Mesenteric fat pad (tissue), 1 donor: ENCODE measurements at regions not wholly inside any gene's neighbourhood (a gene's known extent, or its start where the extent isn't known, plus 50 kb on each side); places are given as distances from the start of the nearest gene placed in this dataset.
"Not testable (repeated sequence)": the region's sequence is repeated elsewhere in the genome, so short reads cannot be mapped to it uniquely, and the experiment has no call there.

Experiments
- DNase-seq: peaks from one replicate; pipeline ENCODE4 v3.0.0-alpha.2; 2020; ENCODE audit warnings: low spot score
- donor health status: DM: yes; HTN: yes; CAD: no.

GRCh38 chr9:588981-589380 is 252.5 kb upstream of the DMRT1 start:
- no peak for DNase-seq

DNA sequence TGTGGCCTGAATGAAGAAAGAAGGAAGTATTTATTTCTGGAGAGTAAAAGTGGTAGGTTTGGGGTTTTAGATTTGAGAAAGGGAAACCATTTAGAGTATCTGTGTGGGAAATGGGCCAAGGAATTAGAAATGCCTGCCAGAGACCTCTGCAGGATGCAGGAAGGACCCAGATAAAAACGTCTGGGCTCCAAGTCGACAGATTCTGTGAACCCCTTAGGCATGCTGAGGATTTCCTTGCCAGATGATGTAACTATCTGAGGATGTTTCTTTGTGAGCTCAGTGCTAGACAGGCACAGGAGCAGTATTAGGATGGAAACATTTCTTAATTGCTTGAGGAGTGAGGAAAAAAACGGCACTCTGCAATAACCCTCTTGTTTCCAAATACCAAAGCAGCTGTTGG is 251.8 kb upstream of the DMRT1 start:
- DNase-seq = no peak

DNA sequence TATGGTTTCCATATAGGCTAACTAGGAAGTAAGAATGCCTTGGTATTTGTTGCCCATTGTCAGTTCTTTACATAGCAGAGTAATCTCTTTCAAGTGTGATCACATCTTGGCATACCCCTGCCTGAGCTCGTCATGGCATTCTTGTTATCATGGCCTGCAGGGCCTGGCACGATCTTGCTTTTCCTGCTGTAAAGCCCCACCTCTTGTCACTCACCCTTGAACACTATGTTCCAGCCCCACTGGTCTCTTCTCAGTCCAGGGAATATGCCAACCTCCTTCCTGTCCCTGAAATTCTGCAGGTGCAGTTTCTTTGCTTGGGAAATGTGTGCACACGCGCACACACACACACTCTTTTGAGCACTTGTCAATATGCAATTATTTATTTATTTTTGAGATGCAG is 250.2 kb upstream of the DMRT1 start:
- no peak for DNase-seq

- DNase-seq = no peak
Observed at GRCh38 chr9:592225-592624, 249.3 kb upstream of the DMRT1 start.

GRCh38 chr9:592733-593132 is 248.8 kb upstream of the DMRT1 start:
- no peak for DNase-seq

DNA sequence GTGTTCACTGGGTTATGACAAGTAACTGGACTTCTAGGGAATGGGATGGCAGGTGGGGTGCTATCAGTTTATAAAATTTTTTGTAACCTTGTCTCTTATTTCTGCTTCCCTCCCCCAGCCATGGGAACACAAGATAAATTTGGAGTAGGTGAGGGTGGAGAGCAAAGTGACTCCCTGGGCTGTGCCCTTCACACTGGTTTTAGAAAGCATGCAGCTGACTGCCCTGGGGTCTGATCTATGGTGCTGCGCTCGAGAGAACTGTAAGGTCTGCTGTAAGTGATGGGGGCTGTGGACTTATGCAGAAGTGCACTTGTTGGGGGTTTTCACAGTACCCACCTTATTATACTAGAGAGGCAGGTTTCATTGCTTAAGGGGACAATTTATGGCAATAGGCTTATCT is 247.7 kb upstream of the DMRT1 start:
- DNase-seq = no peak

DNA sequence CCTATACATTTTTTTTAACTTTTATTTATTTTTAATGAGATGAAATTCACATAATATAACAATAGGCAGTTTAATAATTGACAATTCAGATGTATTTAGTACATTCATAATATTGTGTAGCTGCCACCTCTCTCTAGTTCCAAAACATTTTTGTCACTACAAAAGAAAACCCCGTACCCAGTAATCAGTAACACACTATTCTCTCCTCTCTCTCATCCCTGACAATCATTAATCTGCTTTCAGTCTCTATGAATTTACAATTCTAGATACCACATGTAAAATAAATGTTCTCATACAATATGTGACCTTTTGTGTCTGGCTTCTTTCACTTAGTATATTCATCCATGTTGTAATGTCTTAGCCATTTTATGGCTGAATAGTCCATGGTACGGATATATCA is 244.8 kb upstream of the DMRT1 start:
- no peak for DNase-seq

GRCh38 chr9:600006-600405 is 241.5 kb upstream of the DMRT1 start:
- no peak for DNase-seq

DNA sequence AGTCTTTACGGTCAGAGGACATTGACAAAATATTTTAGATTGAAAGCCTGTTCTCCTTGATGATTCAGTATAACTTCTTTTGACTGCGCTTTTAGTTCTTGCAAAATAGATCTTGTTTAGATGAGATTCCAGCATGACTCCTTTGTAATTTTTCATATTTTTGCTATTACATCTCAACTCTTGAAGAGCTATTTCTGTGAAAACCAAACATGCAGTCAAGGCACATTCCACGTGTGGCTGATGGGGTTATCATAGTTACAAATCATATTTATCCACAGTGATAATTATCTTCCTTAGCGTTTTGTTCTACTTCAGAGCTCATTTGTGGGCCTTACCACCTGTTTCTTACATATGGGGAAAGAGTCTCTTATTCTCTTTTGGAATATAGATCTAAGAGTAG is 238.8 kb upstream of the DMRT1 start:
- DNase-seq = no peak

DNA sequence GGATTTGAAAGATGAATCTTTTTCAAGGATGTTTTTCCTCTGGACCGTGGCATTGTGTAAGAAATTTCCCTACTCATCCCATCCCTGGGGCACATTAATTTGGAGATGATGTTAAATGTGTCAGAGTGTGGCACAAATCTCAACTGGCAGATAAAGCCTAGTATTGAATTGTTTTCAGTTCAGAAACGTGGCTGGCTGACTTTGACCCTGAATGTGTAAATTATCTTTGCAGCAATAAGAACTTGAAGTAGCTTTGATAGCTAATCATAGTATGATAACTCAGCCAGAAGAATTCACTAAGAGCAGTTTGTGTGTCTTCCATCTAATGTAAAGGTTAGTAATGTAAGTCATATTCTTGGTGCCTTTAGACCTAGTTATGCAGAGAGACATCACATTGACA is 238.4 kb upstream of the DMRT1 start:
- DNase-seq = no peak

GRCh38 chr9:607417-607816 is 234.1 kb upstream of the DMRT1 start:
- no peak for DNase-seq

DNA sequence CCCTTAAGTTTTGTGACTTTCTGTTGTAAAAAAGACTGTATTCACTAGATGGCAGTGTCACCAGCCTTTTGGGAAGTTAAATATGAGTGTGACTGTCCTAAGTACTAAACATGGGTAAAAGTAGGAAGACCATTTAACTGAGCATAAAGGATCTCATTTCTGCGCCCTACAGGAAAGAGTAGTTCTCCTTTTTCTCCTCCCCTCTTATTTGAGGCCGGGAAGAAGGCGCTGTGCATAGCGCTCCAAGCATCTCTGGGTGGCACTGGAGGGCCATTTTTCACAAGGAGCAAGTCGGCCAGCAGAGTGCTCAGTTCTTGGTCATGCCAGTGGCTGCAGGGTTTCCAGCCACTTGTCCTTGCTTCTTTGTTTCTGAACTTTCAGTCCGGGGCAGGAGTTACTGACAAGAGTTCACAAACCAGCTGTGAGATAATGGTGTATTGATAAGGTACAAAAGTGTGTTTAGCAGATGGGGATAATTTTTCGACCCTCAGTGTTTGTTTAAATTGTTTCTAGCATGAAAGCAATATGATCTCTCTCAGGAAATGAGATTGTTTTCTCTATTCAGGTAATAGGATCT is 227.6 kb upstream of the DMRT1 start:
- no peak for DNase-seq

DNA sequence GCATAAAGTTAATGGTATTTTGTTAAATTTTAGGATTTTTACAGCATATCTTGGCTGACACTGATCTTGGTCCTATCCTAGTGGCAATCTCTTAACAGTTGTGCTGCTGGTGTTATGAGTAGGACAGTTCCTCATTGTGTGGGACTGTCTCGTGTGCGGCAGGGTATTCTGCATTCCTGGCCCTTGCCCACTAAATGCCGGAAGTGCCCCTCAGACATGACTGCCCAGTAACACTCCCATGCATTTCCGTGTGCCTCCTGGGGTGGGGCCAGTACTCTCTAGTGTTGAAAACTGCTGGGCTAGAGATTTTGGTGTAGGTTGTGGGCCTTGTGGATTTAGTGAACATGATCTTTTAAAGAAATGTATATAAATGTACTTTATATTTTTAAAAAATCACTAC is 227.1 kb upstream of the DMRT1 start:
- no peak for DNase-seq

- DNase-seq = no peak
Observed at GRCh38 chr9:615756-616155, 225.7 kb upstream of the DMRT1 start.

- no peak for DNase-seq
Observed at GRCh38 chr9:616694-617093, 224.8 kb upstream of the DMRT1 start.

DNA sequence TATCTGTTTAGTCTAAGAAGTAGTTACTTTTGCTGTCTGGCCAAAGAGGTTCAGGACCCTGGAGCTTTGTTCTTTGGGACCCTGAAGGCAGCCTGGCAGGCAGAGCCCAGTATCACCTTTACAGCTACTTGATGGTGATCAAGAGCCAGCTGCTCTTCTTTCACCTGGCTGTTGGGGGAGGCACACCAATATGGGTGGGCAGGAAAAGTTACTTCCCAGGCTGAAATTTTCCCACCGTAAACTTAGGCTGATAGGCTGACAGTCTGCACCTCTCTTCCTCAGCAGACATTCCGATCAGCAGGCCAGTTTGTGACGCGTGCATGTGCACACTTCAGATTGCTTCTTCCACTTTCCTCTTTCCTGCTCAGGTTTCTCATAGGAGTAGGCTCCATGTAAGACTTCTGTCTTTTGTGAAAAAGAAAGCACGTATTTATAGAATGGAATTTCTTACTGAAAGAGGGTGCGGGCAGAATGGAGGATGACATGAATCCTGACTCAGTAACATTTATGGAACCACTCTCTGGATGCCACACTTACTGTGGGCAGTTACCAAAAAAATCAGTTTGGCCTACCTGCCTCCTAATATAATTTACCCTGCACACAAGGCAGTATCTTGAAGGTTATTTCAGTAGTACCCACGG is 223.9 kb upstream of the DMRT1 start:
- no peak for DNase-seq

DNA sequence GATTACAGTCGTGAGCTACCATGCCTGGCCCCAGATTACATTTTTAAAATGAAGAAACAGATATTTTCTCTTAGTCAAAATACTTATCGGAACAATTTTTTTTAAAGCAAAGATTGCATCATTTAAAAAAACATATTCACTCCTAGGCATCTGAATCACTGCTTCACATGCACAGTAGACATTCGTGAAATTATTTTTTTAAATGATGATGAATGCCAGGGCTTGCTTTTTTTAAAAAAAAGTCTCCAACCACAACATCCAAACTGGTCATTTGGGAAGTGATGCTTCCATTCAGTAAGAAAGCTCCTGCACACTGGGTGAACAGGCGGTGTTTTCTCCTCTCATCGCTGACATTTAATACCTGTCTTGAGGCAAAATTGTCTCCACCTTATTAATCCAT is 223.0 kb upstream of the DMRT1 start:
- DNase-seq = no peak

DNA sequence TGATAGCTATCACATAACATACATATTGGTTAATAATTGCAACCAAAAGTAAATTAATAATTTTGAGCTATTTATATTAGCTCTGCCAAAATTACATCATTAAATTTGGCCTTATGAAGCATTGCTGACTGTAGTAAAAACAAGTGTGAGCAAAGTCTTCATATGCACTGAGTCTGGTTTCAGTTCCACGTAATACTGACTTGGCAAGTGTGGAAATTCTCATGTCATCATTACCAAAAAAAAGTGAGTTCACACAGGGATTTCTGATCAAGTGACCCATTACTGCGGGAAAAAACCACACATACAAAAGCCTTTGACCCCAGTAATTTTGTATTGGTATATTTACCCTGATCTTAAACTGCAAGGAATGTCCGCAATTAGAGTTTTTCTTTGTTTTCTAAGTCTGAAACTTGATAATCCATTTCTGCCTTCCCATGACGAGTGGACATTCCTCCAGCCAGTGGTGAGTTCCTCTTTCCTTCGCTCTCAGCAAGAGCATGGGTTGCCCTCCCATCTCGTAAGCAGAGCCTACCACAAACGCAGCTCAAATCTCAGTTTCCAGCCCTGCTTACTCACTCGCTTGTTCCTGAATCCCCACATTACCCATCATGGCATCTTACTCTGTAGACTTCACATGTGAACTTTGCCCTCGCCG is 220.2 kb upstream of the DMRT1 start:
- no peak for DNase-seq

DNA sequence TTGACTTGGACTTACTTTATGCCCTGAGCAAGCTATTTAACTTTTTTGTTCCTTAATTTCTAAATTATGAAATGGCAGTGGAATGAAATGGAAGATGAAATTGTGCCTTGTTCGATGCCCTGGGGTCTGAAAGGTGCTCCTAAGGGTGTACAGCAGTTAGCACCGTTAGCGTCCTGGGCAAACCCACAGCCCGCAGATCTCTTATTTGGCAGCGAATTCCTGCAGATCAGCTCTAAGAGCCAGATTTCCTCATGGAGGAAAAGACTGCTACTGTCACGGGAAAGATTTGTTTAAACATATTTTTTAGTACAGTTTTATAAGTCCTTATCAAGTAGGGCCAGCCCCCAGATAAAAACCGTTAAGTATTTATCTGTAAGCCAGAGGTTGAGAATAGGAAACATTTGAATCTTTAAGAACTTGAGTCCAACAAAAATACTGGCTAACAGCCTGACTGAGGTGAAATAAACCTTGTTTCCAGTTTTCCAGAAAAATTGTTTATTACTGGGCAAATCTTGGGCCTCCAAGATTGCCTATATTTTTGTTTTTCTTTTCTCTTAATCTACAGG is 216.5 kb upstream of the DMRT1 start:
- no peak for DNase-seq

- DNase-seq = no peak
Observed at GRCh38 chr9:625613-626012, 215.9 kb upstream of the DMRT1 start.

- not testable (repeated sequence) for DNase-seq
Observed at GRCh38 chr9:626114-626513, 215.4 kb upstream of the DMRT1 start.

DNA sequence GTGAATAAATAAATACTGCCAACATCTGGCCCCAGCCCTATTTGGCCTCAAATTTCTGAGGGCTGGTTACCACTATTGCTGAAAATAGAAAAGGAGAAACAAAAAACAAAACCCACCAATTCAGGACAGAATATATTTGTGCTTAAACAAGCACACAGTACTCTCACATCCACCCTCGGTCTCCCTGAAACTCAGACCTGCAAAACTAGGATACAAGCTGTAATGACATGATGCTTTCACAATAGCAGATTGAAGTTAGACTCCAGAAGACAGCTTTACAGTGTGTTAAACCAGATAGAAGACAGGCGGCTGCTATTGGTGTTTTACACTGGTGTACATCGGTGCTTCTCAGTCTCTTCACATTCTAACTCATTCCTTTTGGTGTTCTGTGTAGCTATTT is 214.9 kb upstream of the DMRT1 start:
- no peak for DNase-seq
